HepG2 (cell line): ENCODE measurements at regions not wholly inside any gene's neighbourhood (a gene's known extent, or its start where the extent isn't known, plus 50 kb on each side); places are given as distances from the start of the nearest gene placed in this dataset.

Experiments used
- ATAC-seq: fragments of 200-7000 bp; cut with Tn5 transposase; 3 replicates; pipeline ENCODE4 v1.9.1; 2020; ENCODE audit warnings: mild to moderate bottlenecking, moderate library complexity
- BruUV-seq: library from RNA; stranded (reverse); fragments of 400-500 nt; replicated peaks from 2 replicates; lab custom pipeline; 2021; lab: Mats Ljungman, UMichigan
- CTCF ChIA-PET: fragments of 300-600 bp; formaldehyde crosslinking; extraction: SDS; loops from one replicate; lab custom pipeline; 2021; ENCODE audit warnings: low total read pairs, inconsistent platforms, low intra/inter-chr PET ratio; lab: Yijun Ruan, JAX
- POLR2A ChIA-PET: fragments of 350-600 bp; sonication (Branson Sonifier 250); formaldehyde crosslinking; loops from one replicate; lab custom pipeline; 2020; ENCODE audit warnings: antibody characterized with exemption, inconsistent platforms; lab: Yijun Ruan, JAX
- DNase-seq: peaks from one replicate; pipeline ENCODE4 v3.0.0-alpha.2; 2015; ENCODE audit warnings: low spot score
- FAIRE-seq: peaks from 3 replicates; lab custom pipeline; 2011; peaks lifted over from hg19 to GRCh38; lab: Jason Lieb, UNC
- H2AFZ ChIP-seq: one replicate; pipeline ENCODE4 v1.6.1; 2011; ENCODE audit warnings: low read length, inconsistent platforms
- H3K27ac ChIP-seq: fragments of 300-600 bp; 3 replicates; pipeline ENCODE4 v1.8.0; 2011; ENCODE audit warnings: mixed run types, mild to moderate bottlenecking, mixed read lengths, low read length, inconsistent platforms; ENCODE audit not compliant: insufficient read depth; ENCODE audit errors: extremely low read length
- H3K27me3 ChIP-seq, 2 experiments: fragments of 200-600 bp in 1 of 2; 2 replicates in 1 of 2; 3 replicates in 1 of 2; pipeline versions ENCODE4 v1.6.0 to v1.8.0; 2011; ENCODE audit warnings: low read length in 2 of 2, mild to moderate bottlenecking in 2 of 2, moderate library complexity in 2 of 2, inconsistent platforms in 1 of 2; ENCODE audit not compliant: insufficient read depth in 2 of 2, control insufficient read depth in 1 of 2
- H3K36me3 ChIP-seq, 2 experiments: fragments of 200-600 bp in 1 of 2; replicated peaks in 1 of 2; 2 replicates in 1 of 2; 3 replicates in 1 of 2; pipeline versions ENCODE4 v1.5.1 to v1.8.0; 2011; ENCODE audit warnings: low read length in 2 of 2, inconsistent platforms in 1 of 2; ENCODE audit not compliant: insufficient read depth in 2 of 2, control insufficient read depth in 1 of 2
- H3K4me1 ChIP-seq: 2 replicates; pipeline ENCODE4 v1.5.1; 2012; ENCODE audit warnings: low read length, inconsistent platforms; ENCODE audit not compliant: insufficient read depth
- H3K4me2 ChIP-seq: 2 replicates; pipeline ENCODE4 v1.6.0; 2011; ENCODE audit warnings: low read depth, low read length, inconsistent platforms
- H3K4me3 ChIP-seq, 3 experiments: fragments of 200-600 bp in 1 of 3; sonication (generic), shearing (Covaris generic) in 1 of 3; replicated peaks in 1 of 3; 2 replicates each; pipeline ENCODE4 v1.5.1; 2011 to 2016; ENCODE audit warnings: low read length in 3 of 3, inconsistent platforms in 2 of 3, low read depth in 2 of 3, mild to moderate bottlenecking in 2 of 3, control low read depth in 1 of 3, mixed read lengths in 1 of 3; ENCODE audit not compliant: insufficient read depth in 1 of 3
- H3K79me2 ChIP-seq: one replicate; pipeline ENCODE4 v1.6.1; 2011; ENCODE audit warnings: low read length, inconsistent platforms; ENCODE audit not compliant: insufficient read depth
- H3K9ac ChIP-seq: 2 replicates; pipeline ENCODE4 v1.6.0; 2011; ENCODE audit warnings: mild to moderate bottlenecking, low read depth, low read length, inconsistent platforms; ENCODE audit not compliant: insufficient read depth
- H3K9me3 ChIP-seq: 2 replicates; pipeline ENCODE4 v1.5.1; 2012; ENCODE audit warnings: mild to moderate bottlenecking, low read length
- H4K20me1 ChIP-seq: 2 replicates; pipeline ENCODE4 v1.6.0; 2011; ENCODE audit warnings: inconsistent platforms, mild to moderate bottlenecking, low read length, moderate library complexity; ENCODE audit not compliant: insufficient read depth
- ARID3A ChIP-seq: IDR thresholded peaks from 2 replicates; pipeline ENCODE4 v1.6.1; 2012; ENCODE audit warnings: low read depth, low read length, improper control_type of control experiment
- ATF1 ChIP-seq: IDR thresholded peaks from 2 replicates; pipeline ENCODE4 v1.6.1; 2016; ENCODE audit warnings: mild to moderate bottlenecking, control low read depth
- DNMT3B ChIP-seq: conservative IDR thresholded peaks from 2 replicates; pipeline ENCODE4 v1.6.1; 2016; ENCODE audit warnings: missing biosample characterization, control low read depth
- FOXP1 ChIP-seq, 2 experiments: fragments of 450-650 bp in 1 of 2; IDR thresholded peaks; 2 replicates each; pipeline ENCODE4 v1.6.1; 2017 to 2018; ENCODE audit warnings: antibody characterized with exemption in 1 of 2
- HMG20A ChIP-seq: IDR thresholded peaks from 2 replicates; pipeline ENCODE4 v1.6.1; 2016; ENCODE audit warnings: borderline replicate concordance
- HNF4G ChIP-seq, 2 experiments: sonication (generic) in 1 of 2; formaldehyde crosslinking in 1 of 2; IDR thresholded peaks; 2 replicates each; pipeline versions ENCODE4 v1.4.0 to v1.6.1; 2011 to 2020; ENCODE audit warnings: borderline replicate concordance in 2 of 2, low read depth in 2 of 2, mild to moderate bottlenecking in 2 of 2, low read length in 1 of 2, missing genetic modification reagents in 1 of 2, moderate library complexity in 1 of 2
- MTA3 ChIP-seq: sonication (generic); formaldehyde crosslinking; IDR thresholded peaks from 2 replicates; pipeline ENCODE4 v1.4.0; 2020; ENCODE audit warnings: missing genetic modification reagents
- NFKBIZ ChIP-seq: IDR thresholded peaks from 2 replicates; pipeline ENCODE4 v1.6.1; 2018; ENCODE audit warnings: missing genetic modification reagents, missing compliant biosample characterization
- NFRKB ChIP-seq: fragments of 450-650 bp; IDR thresholded peaks from 2 replicates; pipeline ENCODE4 v1.6.1; 2017
- NFYC ChIP-seq: IDR thresholded peaks from 2 replicates; pipeline ENCODE4 v1.6.1; 2016; ENCODE audit warnings: missing genetic modification reagents, missing compliant biosample characterization
- SMAD9 ChIP-seq: sonication (generic); formaldehyde crosslinking; IDR thresholded peaks from 2 replicates; pipeline ENCODE4 v1.5.1; 2020; ENCODE audit warnings: mild to moderate bottlenecking, missing genetic modification reagents
- TRIM22 ChIP-seq: fragments of 450-650 bp; IDR thresholded peaks from 2 replicates; pipeline ENCODE4 v1.6.1; 2017
- ZFP36L1 ChIP-seq: sonication (generic); formaldehyde crosslinking; IDR thresholded peaks from 2 replicates; pipeline ENCODE4 v1.8.0; 2022; ENCODE audit warnings: mild to moderate bottlenecking, missing genetic modification reagents, moderate library complexity
- ZHX1 ChIP-seq: sonication (generic); formaldehyde crosslinking; IDR thresholded peaks from 2 replicates; pipeline ENCODE4 v1.8.1; 2022; ENCODE audit warnings: low read depth, mild to moderate bottlenecking, missing genetic modification reagents
- ZNF143 ChIP-seq: sonication (generic); formaldehyde crosslinking; IDR thresholded peaks from 2 replicates; pipeline ENCODE4 v1.4.0; 2020; ENCODE audit warnings: missing genetic modification reagents
- ZNF160 ChIP-seq: sonication (generic); formaldehyde crosslinking; IDR thresholded peaks from 2 replicates; pipeline ENCODE4 v1.8.0; 2022; ENCODE audit warnings: mild to moderate bottlenecking, inconsistent platforms, missing genetic modification reagents
- WGBS: methylation state at CpG from one replicate; pipeline ENCODE4 v1.1.6; 2017; ENCODE audit warnings: low lambda C conversion rate; 5-methylcytosine and 5-hydroxymethylcytosine counted together
- in situ Hi-C: cut with HindIII; loops from 2 replicates; pipeline ENCODE4 v1.10.0; 2017; ENCODE audit warnings: low pct_unique_long_range_greater_than_20kb; ENCODE audit not compliant: extremely low pct_ligation_motif_present
- intact Hi-C: fragments of 100-400 bp; cut with micrococcal nuclease; formaldehyde crosslinking; loops from one replicate; pipeline ENCODE4 v1.10.0; 2022; ENCODE audit not compliant: unreplicated experiment
- TF ChIP-seq, protein P1 (sequence below): sonication (generic); formaldehyde crosslinking; IDR thresholded peaks from 2 replicates; pipeline ENCODE4 v1.8.1; 2023; ENCODE audit warnings: mild to moderate bottlenecking, missing genetic modification reagents
- TF ChIP-seq, protein P2 (sequence below): IDR thresholded peaks from 2 replicates; pipeline ENCODE4 v1.6.1; 2016; ENCODE audit warnings: low read depth, control low read depth

- ChIA-PET POLR2A (no interaction called here), CTCF (no interaction called here)
- no peak for DNase-seq
- no peaks in the 10 kb centered on the region for H3K4me1 ChIP-seq
- no peak overlapping the region for H3K4me3 ChIP-seq
- no peak for FAIRE-seq
- no TSS peak for BruUV-seq
- TF ChIP-seq ZHX1 (CRISPR knock-in tag) (no peak), NFYC (no peak), MTA3 (CRISPR knock-in tag) (no peak), ATF1 (CRISPR knock-in tag) (no peak), ZNF143 (CRISPR knock-in tag) (no peak), HNF4G (IDR thresholded peaks at IDR 0.05; ENCODE audit: borderline replicate concordance, low read depth, low read length) (no peak), HNF4G (CRISPR knock-in tag; IDR thresholded peaks at IDR 0.05; ENCODE audit: borderline replicate concordance, low read depth) (no peak), NFRKB (no peak), SMAD9 (no peak), FOXP1 (IDR thresholded peaks at IDR 0.05) (no peak), FOXP1 (CRISPR knock-in tag; IDR thresholded peaks at IDR 0.05) (no peak), DNMT3B (CRISPR knock-in tag) (no peak), TRIM22 (no peak), ZNF160 (CRISPR knock-in tag) (no peak), ZFP36L1 (CRISPR knock-in tag) (no peak), ARID3A (no peak), HMG20A (no peak), NFKBIZ (no peak)
- TF ChIP-seq, protein P1, sequence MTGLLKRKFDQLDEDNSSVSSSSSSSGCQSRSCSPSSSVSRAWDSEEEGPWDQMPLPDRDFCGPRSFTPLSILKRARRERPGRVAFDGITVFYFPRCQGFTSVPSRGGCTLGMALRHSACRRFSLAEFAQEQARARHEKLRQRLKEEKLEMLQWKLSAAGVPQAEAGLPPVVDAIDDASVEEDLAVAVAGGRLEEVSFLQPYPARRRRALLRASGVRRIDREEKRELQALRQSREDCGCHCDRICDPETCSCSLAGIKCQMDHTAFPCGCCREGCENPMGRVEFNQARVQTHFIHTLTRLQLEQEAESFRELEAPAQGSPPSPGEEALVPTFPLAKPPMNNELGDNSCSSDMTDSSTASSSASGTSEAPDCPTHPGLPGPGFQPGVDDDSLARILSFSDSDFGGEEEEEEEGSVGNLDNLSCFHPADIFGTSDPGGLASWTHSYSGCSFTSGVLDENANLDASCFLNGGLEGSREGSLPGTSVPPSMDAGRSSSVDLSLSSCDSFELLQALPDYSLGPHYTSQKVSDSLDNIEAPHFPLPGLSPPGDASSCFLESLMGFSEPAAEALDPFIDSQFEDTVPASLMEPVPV (CRISPR knock-in tag): no peak
- TF ChIP-seq, protein P2, sequence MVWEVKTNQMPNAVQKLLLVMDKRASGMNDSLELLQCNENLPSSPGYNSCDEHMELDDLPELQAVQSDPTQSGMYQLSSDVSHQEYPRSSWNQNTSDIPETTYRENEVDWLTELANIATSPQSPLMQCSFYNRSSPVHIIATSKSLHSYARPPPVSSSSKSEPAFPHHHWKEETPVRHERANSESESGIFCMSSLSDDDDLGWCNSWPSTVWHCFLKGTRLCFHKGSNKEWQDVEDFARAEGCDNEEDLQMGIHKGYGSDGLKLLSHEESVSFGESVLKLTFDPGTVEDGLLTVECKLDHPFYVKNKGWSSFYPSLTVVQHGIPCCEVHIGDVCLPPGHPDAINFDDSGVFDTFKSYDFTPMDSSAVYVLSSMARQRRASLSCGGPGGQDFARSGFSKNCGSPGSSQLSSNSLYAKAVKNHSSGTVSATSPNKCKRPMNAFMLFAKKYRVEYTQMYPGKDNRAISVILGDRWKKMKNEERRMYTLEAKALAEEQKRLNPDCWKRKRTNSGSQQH (CRISPR knock-in tag): no peak
- in situ Hi-C loops: no loop called here
- no peaks in the 10 kb centered on the region for H3K36me3 ChIP-seq
- H3K27me3 ChIP-seq: no peaks in the 10 kb centered on the region
- intact Hi-C loops: no loop called here
- no peak overlapping the region for H2AFZ ChIP-seq
- no peaks in the 10 kb centered on the region for H3K79me2 ChIP-seq
- H3K9me3 ChIP-seq: no peaks in the 10 kb centered on the region; the same call in 1 of the 2 replicates
- no peak overlapping the region for H3K4me2 ChIP-seq
- H4K20me1 ChIP-seq: no peaks in the 10 kb centered on the region
- WGBS: 1% methylated on average over 3 of the region's 3 CpGs
- no peak overlapping the region for H3K27ac ChIP-seq
- H3K9ac ChIP-seq: no peak overlapping the region
- ATAC-seq: no peak
These were observed 1597.1 kb upstream of the MIR17HG start for GRCh38 chr13:89750371-89750770.
